ENCODE measurements at regions not wholly inside any gene's neighbourhood (a gene's known extent, or its start where the extent isn't known, plus 50 kb on each side); places are given as distances from the start of the nearest gene placed in this dataset.

- Mint-ChIP-seq H3K9me3 (no peaks in the 10 kb centered on the region), H3K4me1 (peaks cover 19 to 45% (median 33%) of the 10 kb centered on the region in 7 donors), H3K27ac (no peak overlapping the region), H3K36me3 (peaks cover 0 to 1% (median 0%) of the 10 kb centered on the region in 5 donors), H3K4me3 (no peak overlapping the region), H3K27me3 (peaks cover 0 to 21% (median 0%) of the 10 kb centered on the region in 5 donors)
- H3K9me3 ChIP-seq (ENCODE audit: control insufficient read depth in 2 of 3, low read length in 3 of 3) = no peaks in the 10 kb centered on the region
- CTCF ChIA-PET = no interaction called here
- H3K36me3 ChIP-seq (ENCODE audit: control insufficient read depth in 2 of 3, insufficient read depth in 3 of 3, low read length in 3 of 3) = no peaks in the 10 kb centered on the region
- peaks cover 11 to 47% of the 10 kb centered on the region in 2 donors for H3K4me1 ChIP-seq (ENCODE audit: control insufficient read depth in 2 of 2, insufficient read depth in 2 of 2, low read length in 2 of 2)
- H3K27me3 ChIP-seq (ENCODE audit: control insufficient read depth in 2 of 2, insufficient read depth in 2 of 2, low read length in 2 of 2) = no peaks in the 10 kb centered on the region
- POLR2A ChIA-PET = no interaction called here
- no peak for DNase-seq
- ATAC-seq = no peak
- no peak overlapping the region for H3K27ac ChIP-seq (ENCODE audit: low read depth, low read length)
- intact Hi-C loops (cut with micrococcal nuclease) = no loop called here
- H3K4me3 ChIP-seq (ENCODE audit: low read length) = no peak overlapping the region
Observed at GRCh38 chr1:229030630-229031029, 240.3 kb upstream of the RAB4A start.

DNA sequence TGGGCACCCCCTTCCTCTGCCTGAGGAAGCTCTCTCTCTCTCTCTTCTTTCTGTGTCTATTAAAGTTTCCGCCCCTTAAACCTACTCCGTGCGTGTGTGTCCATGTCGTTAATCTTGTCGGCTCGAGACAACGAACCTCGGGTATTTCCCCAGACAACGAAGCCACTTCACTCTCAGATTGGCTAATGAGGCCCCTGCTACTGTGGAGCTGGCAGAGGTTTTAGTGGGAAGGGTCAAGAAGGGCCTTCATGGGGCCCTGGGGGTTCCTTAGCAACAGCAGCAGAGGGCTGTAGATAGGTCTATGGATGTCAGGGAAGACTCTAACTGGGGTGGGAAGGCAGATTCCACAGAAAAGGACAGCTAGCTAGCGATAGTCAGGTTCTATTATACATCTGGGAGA, 239.8 kb upstream of the RAB4A start:
- no peaks in the 10 kb centered on the region for H3K9me3 ChIP-seq (ENCODE audit: control insufficient read depth in 2 of 3, low read length in 3 of 3)
- DNase-seq (no peak), ATAC-seq (no peak)
- no peaks in the 10 kb centered on the region for H3K36me3 ChIP-seq (ENCODE audit: control insufficient read depth in 2 of 3, insufficient read depth in 3 of 3, low read length in 3 of 3)
- intact Hi-C loops (cut with micrococcal nuclease) = no loop called here
- H3K4me3 Mint-ChIP-seq = no peak overlapping the region
- no peak overlapping the region for H3K27ac ChIP-seq (ENCODE audit: low read depth, low read length)
- peaks cover 19 to 49% (median 38%) of the 10 kb centered on the region in 7 donors for H3K4me1 Mint-ChIP-seq
- peaks cover 11 to 51% of the 10 kb centered on the region in 2 donors for H3K4me1 ChIP-seq (ENCODE audit: control insufficient read depth in 2 of 2, insufficient read depth in 2 of 2, low read length in 2 of 2)
- peaks cover 0 to 2% (median 0%) of the 10 kb centered on the region in 5 donors for H3K36me3 Mint-ChIP-seq
- H3K9me3 Mint-ChIP-seq = no peaks in the 10 kb centered on the region
- H3K27me3 ChIP-seq (ENCODE audit: control insufficient read depth in 2 of 2, insufficient read depth in 2 of 2, low read length in 2 of 2) = no peaks in the 10 kb centered on the region
- peaks cover 0 to 22% (median 0%) of the 10 kb centered on the region in 5 donors for H3K27me3 Mint-ChIP-seq
- ChIA-PET POLR2A (no interaction called here), CTCF (no interaction called here)
- H3K27ac Mint-ChIP-seq = no peak overlapping the region
- no peak overlapping the region for H3K4me3 ChIP-seq (ENCODE audit: low read length)

GRCh38 chr1:229031481-229032341, 239.2 kb upstream of the RAB4A start:
- no peaks in the 10 kb centered on the region for H3K27me3 ChIP-seq (ENCODE audit: control insufficient read depth in 2 of 2, insufficient read depth in 2 of 2, low read length in 2 of 2)
- H3K4me1 Mint-ChIP-seq = peaks cover 19 to 55% (median 44%) of the 10 kb centered on the region in 7 donors

DNA sequence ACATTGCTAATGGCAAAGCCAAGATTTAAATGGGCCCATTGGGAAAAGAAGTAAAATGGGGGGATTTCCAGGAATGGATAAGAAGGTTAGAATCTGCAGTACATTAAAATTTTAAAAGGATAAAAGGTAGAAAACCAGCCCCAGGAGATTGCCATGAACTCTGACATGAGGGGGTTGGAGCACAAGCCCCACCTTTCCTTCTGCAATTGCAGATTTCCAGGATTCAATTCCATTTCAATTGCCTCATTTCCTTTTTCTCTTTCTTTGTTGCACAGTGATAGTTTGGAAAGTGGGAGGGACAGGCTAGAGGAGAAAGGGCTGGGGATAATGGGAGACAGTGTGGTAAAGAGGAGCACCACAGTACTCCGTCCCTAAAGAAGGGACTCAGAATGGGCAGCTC, 238.5 kb upstream of the RAB4A start:
- no peak overlapping the region for H3K4me3 ChIP-seq (ENCODE audit: low read length)
- Mint-ChIP-seq H3K4me3 (no peak overlapping the region), H3K36me3 (peaks cover 0 to 4% (median 0%) of the 10 kb centered on the region in 5 donors), H3K9me3 (no peaks in the 10 kb centered on the region), H3K27ac (no peak overlapping the region), H3K4me1 (peaks cover 15 to 50% (median 38%) of the 10 kb centered on the region in 7 donors), H3K27me3 (peaks cover 0 to 29% (median 0%) of the 10 kb centered on the region in 5 donors)
- no peak overlapping the region for H3K27ac ChIP-seq (ENCODE audit: low read depth, low read length)
- no peaks in the 10 kb centered on the region for H3K36me3 ChIP-seq (ENCODE audit: control insufficient read depth in 2 of 3, insufficient read depth in 3 of 3, low read length in 3 of 3)
- intact Hi-C loops (cut with micrococcal nuclease) = no loop called here
- no peak for DNase-seq
- POLR2A ChIA-PET = interaction anchor here (1.1 kb wide), 1 partner anchor 12 kb away, joined by 3 read pairs; no protein-coding TSS in a partner anchor
- H3K4me1 ChIP-seq (ENCODE audit: control insufficient read depth in 2 of 2, insufficient read depth in 2 of 2, low read length in 2 of 2) = peaks cover 6 to 56% of the 10 kb centered on the region in 2 donors
- no peaks in the 10 kb centered on the region for H3K9me3 ChIP-seq (ENCODE audit: control insufficient read depth in 2 of 3, low read length in 3 of 3)
- no peaks in the 10 kb centered on the region for H3K27me3 ChIP-seq (ENCODE audit: control insufficient read depth in 2 of 2, insufficient read depth in 2 of 2, low read length in 2 of 2)
- CTCF ChIA-PET = no interaction called here
- ATAC-seq = no peak

More at GRCh38 chr1:229031481-229032341, 239.2 kb upstream of the RAB4A start:
- peaks cover 11 to 58% of the 10 kb centered on the region in 2 donors for H3K4me1 ChIP-seq (ENCODE audit: control insufficient read depth in 2 of 2, insufficient read depth in 2 of 2, low read length in 2 of 2)
- H3K27ac Mint-ChIP-seq = no peak overlapping the region
- no peaks in the 10 kb centered on the region for H3K36me3 ChIP-seq (ENCODE audit: control insufficient read depth in 2 of 3, insufficient read depth in 3 of 3, low read length in 3 of 3)
- DNase-seq = no peak
- no peak overlapping the region for H3K4me3 ChIP-seq (ENCODE audit: low read length)
- intact Hi-C loops (cut with micrococcal nuclease) = no loop called here
- POLR2A ChIA-PET = interaction anchor here (1.1 kb wide), 1 partner anchor 12 kb away, joined by 3 read pairs; no protein-coding TSS in a partner anchor
- H3K9me3 Mint-ChIP-seq = no peaks in the 10 kb centered on the region
- no peak overlapping the region for H3K27ac ChIP-seq (ENCODE audit: low read depth, low read length)
- no peak overlapping the region for H3K4me3 Mint-ChIP-seq
- CTCF ChIA-PET = no interaction called here
- no peaks in the 10 kb centered on the region for H3K9me3 ChIP-seq (ENCODE audit: control insufficient read depth in 2 of 3, low read length in 3 of 3)
- no peak for ATAC-seq
- peaks cover 0 to 26% (median 0%) of the 10 kb centered on the region in 5 donors for H3K27me3 Mint-ChIP-seq
- peaks cover 0 to 2% (median 0%) of the 10 kb centered on the region in 5 donors for H3K36me3 Mint-ChIP-seq

- H3K36me3 Mint-ChIP-seq = peaks cover 0 to 4% (median 0%) of the 10 kb centered on the region in 5 donors
- ATAC-seq (no peak), DNase-seq (no peak)
- peaks cover 12 to 44% (median 30%) of the 10 kb centered on the region in 7 donors for H3K4me1 Mint-ChIP-seq
- H3K4me3 ChIP-seq (ENCODE audit: low read length) = no peak overlapping the region
- H3K4me3 Mint-ChIP-seq = no peak overlapping the region
- H3K9me3 ChIP-seq (ENCODE audit: control insufficient read depth in 2 of 3, low read length in 3 of 3) = no peaks in the 10 kb centered on the region
- H3K36me3 ChIP-seq (ENCODE audit: control insufficient read depth in 2 of 3, insufficient read depth in 3 of 3, low read length in 3 of 3) = no peaks in the 10 kb centered on the region
- ChIA-PET POLR2A (no interaction called here), CTCF (no interaction called here)
- no peak overlapping the region for H3K27ac ChIP-seq (ENCODE audit: low read depth, low read length)
- intact Hi-C loops (cut with micrococcal nuclease) = no loop called here
- no peaks in the 10 kb centered on the region for H3K27me3 ChIP-seq (ENCODE audit: control insufficient read depth in 2 of 2, insufficient read depth in 2 of 2, low read length in 2 of 2)
- H3K4me1 ChIP-seq (ENCODE audit: control insufficient read depth in 2 of 2, insufficient read depth in 2 of 2, low read length in 2 of 2) = peaks cover 0 to 47% of the 10 kb centered on the region in 2 donors
- peaks cover 0 to 37% (median 2%) of the 10 kb centered on the region in 5 donors for H3K27me3 Mint-ChIP-seq
- no peak overlapping the region for H3K27ac Mint-ChIP-seq
- no peaks in the 10 kb centered on the region for H3K9me3 Mint-ChIP-seq
Observed at GRCh38 chr1:229033480-229033879, 237.4 kb upstream of the RAB4A start.

DNA sequence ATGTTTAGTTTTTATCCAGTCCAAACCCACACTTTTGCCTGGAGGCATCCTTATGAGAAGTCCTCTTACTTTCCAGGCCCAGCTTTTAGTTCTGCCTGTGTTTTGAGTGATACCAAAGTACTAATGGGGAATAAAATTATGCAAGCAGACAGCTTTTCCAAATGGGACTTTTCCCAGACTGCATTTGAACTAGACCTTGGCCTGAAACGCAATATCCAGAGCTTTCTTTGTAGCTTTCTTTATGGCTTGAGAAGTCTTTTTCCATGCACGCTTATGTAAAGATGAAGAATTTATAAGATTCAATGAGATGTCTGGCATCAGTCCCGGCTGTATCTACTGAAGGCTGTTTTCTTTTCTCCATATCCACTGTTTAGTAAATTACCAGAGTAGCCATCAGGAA, 236.6 kb upstream of the RAB4A start:
- intact Hi-C loops (cut with micrococcal nuclease) = no loop called here
- H3K4me3 ChIP-seq (ENCODE audit: low read length) = no peak overlapping the region
- H3K27me3 Mint-ChIP-seq = peaks cover 0 to 46% (median 7%) of the 10 kb centered on the region in 5 donors
- ATAC-seq = no peak
- no peaks in the 10 kb centered on the region for H3K9me3 ChIP-seq (ENCODE audit: control insufficient read depth in 2 of 3, low read length in 3 of 3)
- no peaks in the 10 kb centered on the region for H3K9me3 Mint-ChIP-seq
- H3K4me3 Mint-ChIP-seq = no peak overlapping the region
- no peak overlapping the region for H3K27ac Mint-ChIP-seq
- H3K27ac ChIP-seq (ENCODE audit: low read depth, low read length) = no peak overlapping the region
- DNase-seq = no peak
- no peaks in the 10 kb centered on the region for H3K27me3 ChIP-seq (ENCODE audit: control insufficient read depth in 2 of 2, insufficient read depth in 2 of 2, low read length in 2 of 2)
- peaks cover 16 to 44% (median 27%) of the 10 kb centered on the region in 7 donors for H3K4me1 Mint-ChIP-seq
- peaks cover 0 to 45% of the 10 kb centered on the region in 2 donors for H3K4me1 ChIP-seq (ENCODE audit: control insufficient read depth in 2 of 2, insufficient read depth in 2 of 2, low read length in 2 of 2)
- ChIA-PET POLR2A (no interaction called here), CTCF (interaction anchor here (0.7 kb wide), 1 partner anchor 11 kb away, joined by 3 read pairs; no protein-coding TSS in a partner anchor)
- H3K36me3 ChIP-seq (ENCODE audit: control insufficient read depth in 2 of 3, insufficient read depth in 3 of 3, low read length in 3 of 3) = no peaks in the 10 kb centered on the region
- H3K36me3 Mint-ChIP-seq = peaks cover 0 to 7% (median 2%) of the 10 kb centered on the region in 5 donors

All from naive thymus-derived CD4-positive, alpha-beta T cell (primary cell).